Parathyroid adenoma (tissue), 2 donors: ENCODE measurements at regions not wholly inside any gene's neighbourhood (a gene's known extent, or its start where the extent isn't known, plus 50 kb on each side); places are given as distances from the start of the nearest gene placed in this dataset.

Experiments used
- H2AFZ ChIP-seq: fragments of 300-600 bp; sonication (generic); one replicate; pipeline ENCODE4 v1.7.0; 2017; ENCODE audit warnings: antibody characterized with exemption, mild to moderate bottlenecking
- H3K27ac ChIP-seq: fragments of 300-600 bp; sonication (generic); one replicate; pipeline ENCODE4 v1.7.0; 2017
- H3K27me3 ChIP-seq: fragments of 300-600 bp; sonication (generic); one replicate; pipeline ENCODE4 v1.7.0; 2017; ENCODE audit warnings: low read length; ENCODE audit not compliant: control insufficient read depth, insufficient read depth
- H3K36me3 ChIP-seq: fragments of 300-600 bp; sonication (generic); one replicate; pipeline ENCODE4 v1.7.0; 2017; ENCODE audit warnings: low read length; ENCODE audit not compliant: control insufficient read depth, insufficient read depth
- H3K4me1 ChIP-seq: fragments of 300-600 bp; sonication (generic); one replicate; pipeline ENCODE4 v1.7.0; 2017; ENCODE audit warnings: control low read depth
- H3K4me2 ChIP-seq: fragments of 300-600 bp; sonication (generic); one replicate; pipeline ENCODE4 v1.7.0; 2017; ENCODE audit warnings: low read length
- H3K4me3 ChIP-seq: fragments of 300-600 bp; sonication (generic); one replicate; pipeline ENCODE4 v1.7.0; 2017; ENCODE audit warnings: low read depth, low read length
- H3K79me2 ChIP-seq: fragments of 300-600 bp; sonication (generic); one replicate; pipeline ENCODE4 v1.7.0; 2017; ENCODE audit warnings: control low read depth
- H3K9ac ChIP-seq: fragments of 300-600 bp; sonication (generic); one replicate; pipeline ENCODE4 v1.7.0; 2017; ENCODE audit warnings: mild to moderate bottlenecking
- H3K9me3 ChIP-seq: fragments of 300-600 bp; sonication (generic); one replicate; pipeline ENCODE4 v1.7.0; 2017; ENCODE audit warnings: low read length; ENCODE audit not compliant: control insufficient read depth
- CTCF ChIP-seq: fragments of 300-600 bp; sonication (generic); IDR thresholded peaks from one replicate; pipeline ENCODE4 v1.7.0; 2017; ENCODE audit warnings: antibody characterized with exemption, mild to moderate bottlenecking
- donor health status: primary hyperparathyroidism.

DNA sequence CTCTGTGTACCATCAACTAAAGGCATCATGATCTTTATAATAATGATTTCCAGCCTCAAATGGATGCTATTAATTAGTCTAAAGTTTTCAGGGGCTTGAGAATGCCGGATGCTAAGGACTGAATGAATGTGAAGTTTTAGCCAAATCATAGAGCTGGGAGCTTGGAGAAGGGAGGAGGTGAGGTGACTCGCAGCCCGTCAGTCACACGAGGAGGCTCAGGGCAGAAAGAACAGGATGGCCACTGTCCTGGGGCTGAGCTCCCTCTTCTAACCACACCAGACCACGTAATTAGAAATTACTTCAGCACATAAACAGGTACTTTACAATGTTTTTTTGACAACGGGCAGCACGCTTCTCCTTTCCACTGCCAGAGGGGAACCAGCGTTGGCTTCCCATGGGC is 222.6 kb downstream of the NPR3 start:
- H3K9me3 ChIP-seq, result no peaks in the 10 kb centered on the region
- no peaks in the 10 kb centered on the region for H3K4me1 ChIP-seq
- no peak overlapping the region for H2AFZ ChIP-seq
- TF ChIP-seq CTCF, result no peak
- H3K79me2 ChIP-seq, result no peaks in the 10 kb centered on the region
- no peak overlapping the region for H3K4me3 ChIP-seq
- H3K36me3 ChIP-seq, result no peaks in the 10 kb centered on the region
- H3K9ac ChIP-seq, result no peak overlapping the region
- H3K4me2 ChIP-seq, result no peak overlapping the region
- no peaks in the 10 kb centered on the region for H3K27me3 ChIP-seq
- H3K27ac ChIP-seq, result no peak overlapping the region

- no peaks in the 10 kb centered on the region for H3K4me1 ChIP-seq
- H3K79me2 ChIP-seq, result no peaks in the 10 kb centered on the region
- no peak overlapping the region for H3K27ac ChIP-seq
- no peaks in the 10 kb centered on the region for H3K9me3 ChIP-seq
- no peaks in the 10 kb centered on the region for H3K36me3 ChIP-seq
- no peak for TF ChIP-seq CTCF
- H3K27me3 ChIP-seq, result no peaks in the 10 kb centered on the region
- H3K4me3 ChIP-seq, result no peak overlapping the region
- H3K4me2 ChIP-seq, result no peak overlapping the region
- H2AFZ ChIP-seq, result no peak overlapping the region
- H3K9ac ChIP-seq, result no peak overlapping the region
Observed at GRCh38 chr5:32934529-32934928, 223.4 kb downstream of the NPR3 start.

DNA sequence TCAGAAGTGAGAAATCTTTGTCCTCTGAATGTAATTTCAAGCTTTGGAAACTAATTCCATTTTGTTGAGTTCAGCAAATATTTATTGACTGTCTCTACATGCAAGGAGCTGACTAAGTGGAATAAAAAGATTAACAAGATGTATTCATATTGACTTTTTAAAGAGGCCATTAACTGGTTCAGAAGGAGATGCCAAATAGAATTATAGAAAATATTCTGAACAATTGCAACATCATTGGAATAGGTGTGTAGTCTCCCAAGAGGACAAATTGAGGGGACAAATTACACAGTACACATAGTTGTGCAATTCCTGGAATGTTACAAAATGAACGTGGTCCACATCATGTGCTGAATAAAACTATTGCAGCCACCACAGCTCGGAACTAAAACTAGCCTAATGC is 224.2 kb downstream of the NPR3 start:
- H3K9ac ChIP-seq, result no peak overlapping the region
- no peaks in the 10 kb centered on the region for H3K27me3 ChIP-seq
- H3K4me2 ChIP-seq, result no peak overlapping the region
- H3K4me3 ChIP-seq, result no peak overlapping the region
- TF ChIP-seq CTCF, result no peak
- H3K27ac ChIP-seq, result no peak overlapping the region
- H2AFZ ChIP-seq, result no peak overlapping the region
- no peaks in the 10 kb centered on the region for H3K36me3 ChIP-seq
- H3K9me3 ChIP-seq, result no peaks in the 10 kb centered on the region
- H3K79me2 ChIP-seq, result no peaks in the 10 kb centered on the region
- no peaks in the 10 kb centered on the region for H3K4me1 ChIP-seq

GRCh38 chr5:32936329-32936728 is 225.2 kb downstream of the NPR3 start:
- no peak for TF ChIP-seq CTCF
- Histone ChIP-seq H3K4me3 (no peak overlapping the region), H3K4me2 (no peak overlapping the region)

DNA sequence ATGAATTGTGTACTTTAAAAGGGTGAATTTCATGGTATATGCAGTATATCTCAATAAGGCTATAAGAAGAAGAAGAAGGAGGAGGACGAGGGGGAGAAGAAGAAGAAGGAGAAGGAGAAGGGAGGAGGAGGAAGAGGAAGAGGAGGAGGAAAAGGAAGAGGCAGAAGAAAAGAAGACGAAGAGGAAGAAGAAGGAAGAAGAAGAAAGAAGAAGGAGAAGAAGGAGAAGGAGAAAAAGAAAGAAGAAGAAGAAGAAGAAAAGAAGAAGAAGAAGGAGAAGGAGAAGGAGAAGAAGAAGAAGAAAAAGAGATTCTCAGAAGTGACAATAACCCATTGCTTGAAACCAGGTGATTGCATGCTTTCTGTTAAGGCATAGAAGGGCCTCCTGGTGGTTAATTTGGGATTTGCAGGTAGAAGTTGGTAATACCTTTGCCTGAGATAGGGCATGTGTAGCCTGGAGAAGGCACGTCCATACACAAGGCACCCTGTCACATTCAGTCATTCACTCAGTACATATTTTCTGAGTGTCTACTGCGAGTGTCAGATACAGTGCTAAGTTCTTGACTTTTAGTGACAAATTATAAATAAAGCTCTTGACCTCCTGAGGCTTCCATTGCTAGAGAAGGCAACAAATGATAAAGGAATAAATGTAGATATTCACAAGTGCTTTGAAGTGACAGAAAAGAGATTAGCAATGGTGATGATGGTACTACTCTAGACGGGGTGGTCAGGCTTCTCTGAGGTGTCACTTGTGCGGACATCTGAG is 231.3 kb downstream of the NPR3 start:
- TF ChIP-seq CTCF, result no peak
- Histone ChIP-seq H2AFZ (no peak overlapping the region), H3K27me3 (no peaks in the 10 kb centered on the region), H3K79me2 (no peaks in the 10 kb centered on the region), H3K36me3 (no peaks in the 10 kb centered on the region), H3K9me3 (no peaks in the 10 kb centered on the region), H3K4me2 (no peak overlapping the region), H3K4me1 (no peaks in the 10 kb centered on the region), H3K27ac (no peak overlapping the region), H3K4me3 (no peak overlapping the region), H3K9ac (no peak overlapping the region)

More at GRCh38 chr5:32936329-32936728, 225.2 kb downstream of the NPR3 start:
- Histone ChIP-seq H3K36me3 (no peaks in the 10 kb centered on the region), H2AFZ (no peak overlapping the region), H3K9me3 (no peaks in the 10 kb centered on the region), H3K79me2 (no peaks in the 10 kb centered on the region), H3K27me3 (no peaks in the 10 kb centered on the region), H3K4me1 (no peaks in the 10 kb centered on the region), H3K9ac (no peak overlapping the region), H3K27ac (no peak overlapping the region)
